ENCODE measurements at regions not wholly inside any gene's neighbourhood (a gene's known extent, or its start where the extent isn't known, plus 50 kb on each side); places are given as distances from the start of the nearest gene placed in this dataset.

- DNase-seq, result no peak
- no peaks in the 10 kb centered on the region for H3K9me3 ChIP-seq
- H3K36me3 ChIP-seq, result no peaks in the 10 kb centered on the region
- no peaks in the 10 kb centered on the region for H3K27me3 ChIP-seq
- no peak overlapping the region for H3K27ac ChIP-seq
- no peaks in the 10 kb centered on the region for H3K4me1 ChIP-seq
- H3K4me3 ChIP-seq (replicated peaks in 1 of 3), result no peak overlapping the region
- intact Hi-C loops (cut with DNase I), result loop anchor here (5.0 kb wide), 1 partner anchor 58 kb away; no protein-coding TSS in a partner anchor
- no peak for TF ChIP-seq POLR2A (IDR thresholded peaks at IDR 0.05)
- no peak for TF ChIP-seq CTCF (IDR thresholded peaks at IDR 0.05)
Observed at GRCh38 chr6:56695702-56696101, 53.0 kb upstream of the DST start.

GRCh38 chr6:56694002-56694401 is 51.3 kb upstream of the DST start:
- no peaks in the 10 kb centered on the region for H3K4me1 ChIP-seq
- H3K4me3 ChIP-seq (replicated peaks in 1 of 3), result no peak overlapping the region
- intact Hi-C loops (cut with DNase I), result no loop called here
- no peak for DNase-seq
- H3K27ac ChIP-seq, result no peak overlapping the region
- TF ChIP-seq CTCF (IDR thresholded peaks at IDR 0.05), result no peak
- no peak for TF ChIP-seq POLR2A (IDR thresholded peaks at IDR 0.05)
- no peaks in the 10 kb centered on the region for H3K9me3 ChIP-seq
- H3K27me3 ChIP-seq, result no peaks in the 10 kb centered on the region
- H3K36me3 ChIP-seq, result no peaks in the 10 kb centered on the region

- Histone ChIP-seq H3K9me3 (no peaks in the 10 kb centered on the region), H3K4me1 (no peaks in the 10 kb centered on the region), H3K27me3 (no peaks in the 10 kb centered on the region), H3K4me3 (replicated peaks in 1 of 3) (no peak overlapping the region), H3K27ac (peak overlapping the region in 1 of 3 donors; percentile 6), H3K36me3 (no peaks in the 10 kb centered on the region)
- TF ChIP-seq CTCF (IDR thresholded peaks at IDR 0.05), result no peak
- TF ChIP-seq POLR2A (IDR thresholded peaks at IDR 0.05), result no peak
- 51 to 57% methylated on average over 5 of the region's 5 CpGs for WGBS, 2 donors
- intact Hi-C loops (cut with DNase I), result no loop called here
- peak; percentile 45 to 46 for DNase-seq
Observed at GRCh38 chr6:56693246-56693607, 50.5 kb upstream of the DST start.

GRCh38 chr6:56692523-56693245 is 50.0 kb upstream of the DST start:
- no peak for TF ChIP-seq CTCF (IDR thresholded peaks at IDR 0.05)
- TF ChIP-seq POLR2A (IDR thresholded peaks at IDR 0.05), result no peak
- Histone ChIP-seq H3K27ac (peak overlapping the region; percentile 6 to 35 (median 26)), H3K4me1 (no peaks in the 10 kb centered on the region)

More at GRCh38 chr6:56692523-56693245, 50.0 kb upstream of the DST start:
- Histone ChIP-seq H3K27me3 (no peaks in the 10 kb centered on the region), H3K36me3 (no peaks in the 10 kb centered on the region), H3K9me3 (no peaks in the 10 kb centered on the region), H3K4me3 (replicated peaks in 1 of 3) (no peak overlapping the region)
- intact Hi-C loops (cut with DNase I), result no loop called here
- DNase-seq, result no peak
- 71 to 72% methylated on average over 8 of the region's 8 CpGs for WGBS, 2 donors

Data from thyroid gland (tissue), 4 donors.